OCI-LY1 (cell line): ENCODE measurements at regions not wholly inside any gene's neighbourhood (a gene's known extent, or its start where the extent isn't known, plus 50 kb on each side); places are given as distances from the start of the nearest gene placed in this dataset.

ENCODE experiments used
- EZH2 ChIP-seq: fragments of 200-600 bp; sonication (generic), shearing (Covaris generic); IDR thresholded peaks from 2 replicates; pipeline ENCODE4 v1.8.0; 2017; ENCODE audit warnings: borderline replicate concordance, mixed run types, mild to moderate bottlenecking, antibody characterized with exemption, low read length, moderate library complexity, mixed read lengths
- TF ChIP-seq, protein P1 (sequence below): fragments of 200-600 bp; sonication (generic), shearing (Covaris generic); IDR thresholded peaks from 2 replicates; pipeline ENCODE4 v1.5.1; 2017; ENCODE audit warnings: mild to moderate bottlenecking, antibody characterized with exemption, low read length, moderate library complexity, mixed read lengths

DNA sequence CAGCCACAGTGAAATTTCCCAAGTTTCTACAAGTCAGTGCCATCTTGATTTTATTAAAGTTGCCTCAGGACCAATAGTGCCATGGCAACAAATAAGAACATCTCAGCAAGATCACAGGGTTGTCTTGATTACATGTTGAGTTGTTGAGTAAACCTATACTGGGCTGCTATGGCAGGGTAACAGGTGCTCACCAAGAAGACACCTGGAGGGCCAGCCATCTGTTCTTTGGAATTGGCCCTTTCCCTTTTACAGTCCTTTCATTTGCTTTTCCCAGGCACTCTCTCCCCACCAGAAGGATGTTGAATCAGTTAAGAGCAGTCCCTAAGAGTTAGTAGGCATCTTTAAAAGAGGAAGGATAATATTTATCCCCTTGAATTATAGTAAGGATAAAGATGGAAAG is 582.0 kb downstream of the TNS3 start:
- no peak for TF ChIP-seq EZH2
- TF ChIP-seq, protein P1, sequence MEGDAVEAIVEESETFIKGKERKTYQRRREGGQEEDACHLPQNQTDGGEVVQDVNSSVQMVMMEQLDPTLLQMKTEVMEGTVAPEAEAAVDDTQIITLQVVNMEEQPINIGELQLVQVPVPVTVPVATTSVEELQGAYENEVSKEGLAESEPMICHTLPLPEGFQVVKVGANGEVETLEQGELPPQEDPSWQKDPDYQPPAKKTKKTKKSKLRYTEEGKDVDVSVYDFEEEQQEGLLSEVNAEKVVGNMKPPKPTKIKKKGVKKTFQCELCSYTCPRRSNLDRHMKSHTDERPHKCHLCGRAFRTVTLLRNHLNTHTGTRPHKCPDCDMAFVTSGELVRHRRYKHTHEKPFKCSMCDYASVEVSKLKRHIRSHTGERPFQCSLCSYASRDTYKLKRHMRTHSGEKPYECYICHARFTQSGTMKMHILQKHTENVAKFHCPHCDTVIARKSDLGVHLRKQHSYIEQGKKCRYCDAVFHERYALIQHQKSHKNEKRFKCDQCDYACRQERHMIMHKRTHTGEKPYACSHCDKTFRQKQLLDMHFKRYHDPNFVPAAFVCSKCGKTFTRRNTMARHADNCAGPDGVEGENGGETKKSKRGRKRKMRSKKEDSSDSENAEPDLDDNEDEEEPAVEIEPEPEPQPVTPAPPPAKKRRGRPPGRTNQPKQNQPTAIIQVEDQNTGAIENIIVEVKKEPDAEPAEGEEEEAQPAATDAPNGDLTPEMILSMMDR, result no peak
